IMR-90 (cell line): ENCODE measurements at regions not wholly inside any gene's neighbourhood (a gene's known extent, or its start where the extent isn't known, plus 50 kb on each side); places are given as distances from the start of the nearest gene placed in this dataset.

ENCODE experiments used
- ATAC-seq: fragments of 200-7000 bp; cut with Tn5 transposase; 2 replicates; pipeline ENCODE4 v1.9.1; 2020; ENCODE audit warnings: low read depth, mild to moderate bottlenecking, moderate library complexity
- BruUV-seq: library from RNA; stranded (reverse); fragments of 400-500 nt; replicated peaks from 2 replicates; lab custom pipeline; 2021; lab: Mats Ljungman, UMichigan
- CTCF ChIA-PET: fragments of 300-600 bp; formaldehyde crosslinking; extraction: SDS; loops from one replicate; lab custom pipeline; 2021; ENCODE audit warnings: antibody characterized with exemption; lab: Yijun Ruan, JAX
- POLR2A ChIA-PET: fragments of 300-600 bp; sonication (Branson Sonifier 250); formaldehyde crosslinking; loops from one replicate; lab custom pipeline; 2022; ENCODE audit warnings: antibody characterized with exemption; ENCODE audit not compliant: unreplicated experiment; lab: Charles Lee
- DNase-seq: peaks from one replicate; pipeline ENCODE4 v3.0.0; 2013
- H2AFZ ChIP-seq: replicated peaks from 2 replicates; pipeline ENCODE3; 2013; ENCODE audit warnings: low read length, mild to moderate bottlenecking; ENCODE audit not compliant: poor library complexity
- H2AK5ac ChIP-seq: 2 replicates; pipeline ENCODE4 v1.6.1; 2013; ENCODE audit warnings: low read depth, low read length, inconsistent platforms
- H2AK9ac ChIP-seq: replicated peaks from 2 replicates; pipeline ENCODE3; 2013; ENCODE audit warnings: mild to moderate bottlenecking, low read depth, low read length, moderate library complexity; ENCODE audit not compliant: poor library complexity
- H2BK120ac ChIP-seq: 2 replicates; pipeline ENCODE4 v1.6.1; 2013; ENCODE audit warnings: low read depth, low read length, inconsistent platforms
- H2BK15ac ChIP-seq: 3 replicates; pipeline ENCODE4 v1.6.1; 2013; ENCODE audit warnings: low read depth, low read length, inconsistent platforms
- H2BK20ac ChIP-seq: 2 replicates; pipeline ENCODE4 v1.6.1; 2013; ENCODE audit warnings: low read depth, mild to moderate bottlenecking, inconsistent platforms, low read length, moderate library complexity
- H2BK5ac ChIP-seq: 2 replicates; pipeline ENCODE4 v1.6.1; 2013; ENCODE audit warnings: mild to moderate bottlenecking, low read depth, low read length, inconsistent platforms; ENCODE audit not compliant: poor library complexity, severe bottlenecking
- H3K14ac ChIP-seq: replicated peaks from 2 replicates; pipeline ENCODE4 v1.6.1; 2013; ENCODE audit warnings: low read depth, low read length, inconsistent platforms
- H3K18ac ChIP-seq: 2 replicates; pipeline ENCODE4 v1.6.1; 2013; ENCODE audit warnings: low read depth, low read length, control low read depth
- H3K23ac ChIP-seq: 2 replicates; pipeline ENCODE4 v1.6.1; 2013; ENCODE audit warnings: low read depth, low read length, inconsistent platforms
- H3K27ac ChIP-seq: 2 replicates; pipeline ENCODE4 v1.5.1; 2013; ENCODE audit warnings: mild to moderate bottlenecking, control low read depth, low read length; ENCODE audit not compliant: insufficient read depth
- H3K27me3 ChIP-seq: 2 replicates; pipeline ENCODE4 v1.6.1; 2013; ENCODE audit warnings: low read length; ENCODE audit not compliant: control insufficient read depth, insufficient read depth
- H3K36me3 ChIP-seq: 2 replicates; pipeline ENCODE4 v1.6.1; 2013; ENCODE audit warnings: low read length, mixed read lengths; ENCODE audit not compliant: control insufficient read depth, insufficient read depth
- H3K4ac ChIP-seq: 2 replicates; pipeline ENCODE4 v1.6.1; 2013; ENCODE audit warnings: low read depth, low read length, inconsistent platforms
- H3K4me1 ChIP-seq: 2 replicates; pipeline ENCODE4 v1.6.1; 2013; ENCODE audit warnings: low read length, mixed read lengths; ENCODE audit not compliant: control insufficient read depth, insufficient read depth
- H3K4me2 ChIP-seq: 2 replicates; pipeline ENCODE4 v1.6.1; 2013; ENCODE audit warnings: low read depth, mild to moderate bottlenecking, control low read depth, low read length, moderate library complexity
- H3K4me3 ChIP-seq: 2 replicates; pipeline ENCODE4 v1.5.1; 2013; ENCODE audit warnings: low read depth, mild to moderate bottlenecking, control low read depth, low read length, moderate library complexity; ENCODE audit not compliant: insufficient read depth
- H3K56ac ChIP-seq: 2 replicates; pipeline ENCODE4 v1.6.1; 2013; ENCODE audit warnings: low read length, inconsistent platforms; ENCODE audit not compliant: insufficient read depth; ENCODE audit errors: extremely low read depth
- H3K79me1 ChIP-seq, 2 experiments: 2 replicates each; pipeline ENCODE4 v1.6.1; 2013; ENCODE audit warnings: low read length in 2 of 2, inconsistent platforms in 1 of 2, low read depth in 1 of 2
- H3K9ac ChIP-seq: 2 replicates; pipeline ENCODE4 v1.6.1; 2013; ENCODE audit warnings: low read depth, low read length, control low read depth
- H3K9me1 ChIP-seq: 2 replicates; pipeline ENCODE4 v1.6.1; 2013; ENCODE audit warnings: low read length, inconsistent platforms; ENCODE audit not compliant: insufficient read depth
- H3K9me3 ChIP-seq: 2 replicates; pipeline ENCODE4 v1.6.1; 2013; ENCODE audit warnings: low read length; ENCODE audit not compliant: control insufficient read depth, insufficient read depth
- H4K20me1 ChIP-seq: 2 replicates; pipeline ENCODE4 v1.6.1; 2013; ENCODE audit warnings: low read length, inconsistent platforms; ENCODE audit not compliant: insufficient read depth
- H4K5ac ChIP-seq: 2 replicates; pipeline ENCODE4 v1.6.1; 2013; ENCODE audit warnings: mild to moderate bottlenecking, low read depth, low read length, control low read depth
- H4K8ac ChIP-seq, 2 experiments: 2 replicates each; pipeline ENCODE4 v1.6.1; 2013; ENCODE audit warnings: low read depth in 2 of 2, low read length in 2 of 2, control low read depth in 1 of 2, inconsistent platforms in 1 of 2
- H4K91ac ChIP-seq: 2 replicates; pipeline ENCODE4 v1.6.1; 2013; ENCODE audit warnings: low read depth, low read length, inconsistent platforms; ENCODE audit not compliant: insufficient read depth
- CHD1 ChIP-seq: IDR thresholded peaks from 2 replicates; pipeline ENCODE4 v1.6.1; 2012; ENCODE audit warnings: low read depth, low read length, improper control_type of control experiment
- MXI1 ChIP-seq: IDR thresholded peaks from 2 replicates; pipeline ENCODE4 v1.6.1; 2012; ENCODE audit warnings: low read depth, mild to moderate bottlenecking, low read length, moderate library complexity, borderline replicate concordance
- NFE2L2 ChIP-seq: fragments of 150-350 bp; IDR thresholded peaks from 2 replicates; pipeline ENCODE4 v1.6.1; 2016; ENCODE audit warnings: low read depth, mild to moderate bottlenecking, low read length
- RAD21 ChIP-seq: IDR thresholded peaks from 2 replicates; pipeline ENCODE4 v1.6.1; 2012; ENCODE audit warnings: low read length, improper control_type of control experiment
- SMC3 ChIP-seq: fragments of 150-350 bp; IDR thresholded peaks from 2 replicates; pipeline ENCODE4 v1.6.1; 2016; ENCODE audit warnings: low read depth, mild to moderate bottlenecking, antibody characterized with exemption, low read length, moderate library complexity
- WGBS, 2 experiments: methylation state at CpG; one replicate each; pipeline versions ENCODE4 v1.1.5 to v1.1.7; 2013; ENCODE audit warnings: missing lambda C conversion rate in 2 of 2; ENCODE audit not compliant: insufficient read length in 1 of 2; ENCODE audit errors: extremely low coverage in 2 of 2; 5-methylcytosine and 5-hydroxymethylcytosine counted together
- dilution Hi-C: fragments of 300-500 bp; cut with HindIII; formaldehyde crosslinking; loops from one replicate; pipeline ENCODE4 v1.14.3; 2018; ENCODE audit warnings: low sequenced_read_pairs; ENCODE audit not compliant: unreplicated experiment
- in situ Hi-C: fragments of 300-500 bp; cut with MboI; formaldehyde crosslinking; loops from 3 replicates; pipeline ENCODE4 v1.14.3; 2019; ENCODE audit warnings: low sequenced_read_pairs, inconsistent platforms, mixed read lengths
- intact Hi-C: fragments of 100-400 bp; cut with micrococcal nuclease; formaldehyde crosslinking; loops from 2 replicates; pipeline ENCODE4 v1.10.0; 2022
- TF ChIP-seq, protein P1 (sequence below): fragments of 150-350 bp; IDR thresholded peaks from 2 replicates; pipeline ENCODE4 v1.6.1; 2017; ENCODE audit warnings: mild to moderate bottlenecking, antibody characterized with exemption, low read length, low read depth

- dilution Hi-C loops (no loop called here), in situ Hi-C loops (no loop called here), intact Hi-C loops (no loop called here)
- Histone ChIP-seq H3K14ac (no peak overlapping the region), H3K79me1 (no peaks in the 10 kb centered on the region), H3K56ac (no peak overlapping the region), H3K4ac (no peak overlapping the region), H2BK5ac (no peak overlapping the region), H3K9me3 (peaks cover 7% of the 10 kb centered on the region), H2BK120ac (no peak overlapping the region), H3K18ac (no peak overlapping the region), H2AK5ac (no peak overlapping the region), H2BK15ac (no peak overlapping the region), H4K91ac (no peak overlapping the region), H3K23ac (no peak overlapping the region), H4K5ac (no peak overlapping the region), H3K27me3 (no peaks in the 10 kb centered on the region), H3K36me3 (no peaks in the 10 kb centered on the region), H3K9me1 (no peaks in the 10 kb centered on the region), H3K9ac (no peak overlapping the region), H4K8ac (no peak overlapping the region), H3K4me2 (no peak overlapping the region), H3K4me3 (no peak overlapping the region), H3K4me1 (no peaks in the 10 kb centered on the region), H2AK9ac (no peak overlapping the region), H2BK20ac (no peak overlapping the region), H3K27ac (no peak overlapping the region), H4K20me1 (no peaks in the 10 kb centered on the region), H2AFZ (no peak overlapping the region)
- DNase-seq (no peak), ATAC-seq (no peak)
- no TSS peak for BruUV-seq
- ChIA-PET CTCF (no interaction called here), POLR2A (no interaction called here)
- WGBS, 2 experiments = no CpG with 5 or more reads among the region's 1 CpG
- TF ChIP-seq CHD1 = no peak
- TF ChIP-seq, protein P1, sequence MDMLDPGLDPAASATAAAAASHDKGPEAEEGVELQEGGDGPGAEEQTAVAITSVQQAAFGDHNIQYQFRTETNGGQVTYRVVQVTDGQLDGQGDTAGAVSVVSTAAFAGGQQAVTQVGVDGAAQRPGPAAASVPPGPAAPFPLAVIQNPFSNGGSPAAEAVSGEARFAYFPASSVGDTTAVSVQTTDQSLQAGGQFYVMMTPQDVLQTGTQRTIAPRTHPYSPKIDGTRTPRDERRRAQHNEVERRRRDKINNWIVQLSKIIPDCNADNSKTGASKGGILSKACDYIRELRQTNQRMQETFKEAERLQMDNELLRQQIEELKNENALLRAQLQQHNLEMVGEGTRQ = no peak
- TF ChIP-seq SMC3 = no peak
- TF ChIP-seq NFE2L2 = no peak
- no peak for TF ChIP-seq MXI1
- no peak for TF ChIP-seq RAD21
Observed at GRCh38 chr5:118378959-118379358, 609.4 kb downstream of the DTWD2 start.
